WTC11 (cell line): ENCODE measurements at regions not wholly inside any gene's neighbourhood (a gene's known extent, or its start where the extent isn't known, plus 50 kb on each side); places are given as distances from the start of the nearest gene placed in this dataset.

Experiments
- ATAC-seq: fragments of 200-7000 bp; cut with Tn5 transposase; 2 replicates; pipeline ENCODE4 v1.10.0; 2021; ENCODE audit warnings: mild to moderate bottlenecking, moderate library complexity
- CTCF ChIA-PET: fragments of 300-600 bp; sonication (Branson Sonifier 250); formaldehyde crosslinking; loops from one replicate; lab custom pipeline; 2021; ENCODE audit warnings: antibody characterized with exemption; lab: Charles Lee
- POLR2A ChIA-PET: fragments of 350-600 bp; sonication (Branson Sonifier 250); formaldehyde crosslinking; loops from one replicate; lab custom pipeline; 2021; ENCODE audit warnings: antibody characterized with exemption; lab: Charles Lee
- DNase-seq: peaks from one replicate; pipeline ENCODE4 v3.0.0; 2021; ENCODE audit warnings: low spot score
- H3K27ac Mint-ChIP-seq: 2 replicates; pipeline ENCODE4 v1.8.0; 2021; ENCODE audit warnings: mixed read lengths
- H3K27me3 Mint-ChIP-seq: 2 replicates; pipeline ENCODE4 v1.8.0; 2021; ENCODE audit warnings: low read depth, mild to moderate bottlenecking, moderate library complexity, mixed read lengths
- H3K36me3 Mint-ChIP-seq: 2 replicates; pipeline ENCODE4 v1.8.0; 2021; ENCODE audit warnings: mixed read lengths
- H3K4me1 Mint-ChIP-seq: 2 replicates; pipeline ENCODE4 v1.8.0; 2022; ENCODE audit warnings: mixed read lengths
- H3K4me3 Mint-ChIP-seq: 2 replicates; pipeline ENCODE4 v1.8.0; 2021; ENCODE audit warnings: mild to moderate bottlenecking, moderate library complexity, mixed read lengths
- H3K9me3 Mint-ChIP-seq: 2 replicates; pipeline ENCODE4 v1.8.0; 2021; ENCODE audit warnings: mixed read lengths
- ATF1 ChIP-seq: sonication (generic); formaldehyde crosslinking; IDR thresholded peaks from 2 replicates; pipeline ENCODE4 v1.8.1; 2023; ENCODE audit warnings: mild to moderate bottlenecking, moderate library complexity, missing genetic modification reagents
- GRHL2 ChIP-seq: fragments of 250-450 bp; sonication (Bioruptor Pico); IDR thresholded peaks from 2 replicates; pipeline ENCODE4 v1.8.0; 2022; ENCODE audit warnings: mild to moderate bottlenecking, moderate library complexity; ENCODE audit not compliant: insufficient replicate concordance, severe bottlenecking
- GTF2I ChIP-seq: fragments of 250-450 bp; sonication (Bioruptor Pico); conservative IDR thresholded peaks from 2 replicates; pipeline ENCODE4 v1.4.0; 2021; ENCODE audit warnings: mild to moderate bottlenecking
- IRF2 ChIP-seq: sonication (generic); formaldehyde crosslinking; IDR thresholded peaks from 2 replicates; pipeline ENCODE4 v1.8.0; 2022; ENCODE audit warnings: low read depth, missing genetic modification reagents, borderline replicate concordance
- MYBL2 ChIP-seq: sonication (generic); formaldehyde crosslinking; IDR thresholded peaks from 2 replicates; pipeline ENCODE4 v1.8.1; 2023; ENCODE audit warnings: mild to moderate bottlenecking, moderate library complexity, missing genetic modification reagents
- NFE2L1 ChIP-seq: sonication (generic); formaldehyde crosslinking; IDR thresholded peaks from 2 replicates; pipeline ENCODE4 v1.8.1; 2023; ENCODE audit warnings: missing genetic modification reagents
- RORB ChIP-seq: fragments of 250-450 bp; sonication (Bioruptor Pico); IDR thresholded peaks from 2 replicates; pipeline ENCODE4 v1.9.0; 2021; ENCODE audit warnings: mild to moderate bottlenecking
- SMAD4 ChIP-seq: sonication (generic); formaldehyde crosslinking; IDR thresholded peaks from 2 replicates; pipeline ENCODE4 v1.8.0; 2022; ENCODE audit warnings: mild to moderate bottlenecking, missing genetic modification reagents
- TEAD1 ChIP-seq: sonication (generic); formaldehyde crosslinking; IDR thresholded peaks from 2 replicates; pipeline ENCODE4 v1.8.0; 2022; ENCODE audit warnings: mild to moderate bottlenecking, missing genetic modification reagents
- TEAD4 ChIP-seq: sonication (generic); formaldehyde crosslinking; IDR thresholded peaks from 2 replicates; pipeline ENCODE4 v1.8.0; 2022; ENCODE audit warnings: mild to moderate bottlenecking, missing genetic modification reagents
- ZNF138 ChIP-seq: sonication (generic); formaldehyde crosslinking; conservative IDR thresholded peaks from 2 replicates; pipeline ENCODE4 v1.8.1; 2022; ENCODE audit warnings: mild to moderate bottlenecking, moderate library complexity, missing genetic modification reagents
- ZNF219 ChIP-seq: sonication (generic); formaldehyde crosslinking; IDR thresholded peaks from 2 replicates; pipeline ENCODE4 v1.8.0; 2023; ENCODE audit warnings: missing genetic modification reagents, mild to moderate bottlenecking, borderline replicate concordance
- ZNF671 ChIP-seq: fragments of 250-450 bp; sonication (Bioruptor Pico); IDR thresholded peaks from 2 replicates; pipeline ENCODE4 v1.8.0; 2021; ENCODE audit warnings: mild to moderate bottlenecking
- TF ChIP-seq, protein P1 (sequence below): fragments of 250-450 bp; sonication (Bioruptor Pico); IDR thresholded peaks from 2 replicates; pipeline ENCODE4 v1.9.0; 2021; ENCODE audit warnings: mild to moderate bottlenecking, borderline replicate concordance
- TF ChIP-seq, protein P2 (sequence below): fragments of 200-600 bp; IDR thresholded peaks from 2 replicates; pipeline ENCODE4 v1.8.0; 2022; ENCODE audit warnings: antibody characterized with exemption
- TF ChIP-seq, protein P3 (sequence below): sonication (generic); formaldehyde crosslinking; IDR thresholded peaks from 2 replicates; pipeline ENCODE4 v1.8.0; 2022; ENCODE audit warnings: missing genetic modification reagents
- TF ChIP-seq, protein P4 (sequence below): sonication (generic); formaldehyde crosslinking; IDR thresholded peaks from 2 replicates; pipeline ENCODE4 v1.8.1; 2022; ENCODE audit warnings: low read depth, missing genetic modification reagents, borderline replicate concordance
- TF ChIP-seq, protein P5 (sequence below): sonication (generic); formaldehyde crosslinking; IDR thresholded peaks from 2 replicates; pipeline ENCODE4 v1.8.0; 2022; ENCODE audit warnings: mild to moderate bottlenecking, missing genetic modification reagents
- TF ChIP-seq, protein P6 (sequence below): fragments of 250-450 bp; sonication (Bioruptor Pico); IDR thresholded peaks from 2 replicates; pipeline ENCODE4 v1.9.0; 2021; ENCODE audit warnings: mild to moderate bottlenecking

DNA sequence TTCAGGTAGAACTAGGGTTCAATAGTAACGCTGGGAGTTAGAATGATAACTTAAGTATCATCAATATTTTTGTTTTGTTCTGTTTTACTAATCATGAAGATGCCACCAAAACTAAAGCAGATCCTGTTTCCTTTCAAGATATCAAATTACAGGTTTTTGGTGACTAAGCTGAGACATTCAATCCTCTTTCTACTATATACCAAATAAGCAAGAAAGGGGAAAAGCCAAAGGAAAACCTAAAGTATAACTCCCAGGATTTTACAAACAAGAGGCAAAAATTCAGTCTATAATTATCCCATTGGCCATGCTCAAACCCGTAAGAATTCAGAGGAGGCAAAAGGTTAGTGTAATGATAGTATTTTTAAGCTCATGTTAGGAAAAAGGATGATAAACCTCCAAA lies 175.2 kb upstream of the CCDC150 start (continued):
- TF ChIP-seq, protein P1, sequence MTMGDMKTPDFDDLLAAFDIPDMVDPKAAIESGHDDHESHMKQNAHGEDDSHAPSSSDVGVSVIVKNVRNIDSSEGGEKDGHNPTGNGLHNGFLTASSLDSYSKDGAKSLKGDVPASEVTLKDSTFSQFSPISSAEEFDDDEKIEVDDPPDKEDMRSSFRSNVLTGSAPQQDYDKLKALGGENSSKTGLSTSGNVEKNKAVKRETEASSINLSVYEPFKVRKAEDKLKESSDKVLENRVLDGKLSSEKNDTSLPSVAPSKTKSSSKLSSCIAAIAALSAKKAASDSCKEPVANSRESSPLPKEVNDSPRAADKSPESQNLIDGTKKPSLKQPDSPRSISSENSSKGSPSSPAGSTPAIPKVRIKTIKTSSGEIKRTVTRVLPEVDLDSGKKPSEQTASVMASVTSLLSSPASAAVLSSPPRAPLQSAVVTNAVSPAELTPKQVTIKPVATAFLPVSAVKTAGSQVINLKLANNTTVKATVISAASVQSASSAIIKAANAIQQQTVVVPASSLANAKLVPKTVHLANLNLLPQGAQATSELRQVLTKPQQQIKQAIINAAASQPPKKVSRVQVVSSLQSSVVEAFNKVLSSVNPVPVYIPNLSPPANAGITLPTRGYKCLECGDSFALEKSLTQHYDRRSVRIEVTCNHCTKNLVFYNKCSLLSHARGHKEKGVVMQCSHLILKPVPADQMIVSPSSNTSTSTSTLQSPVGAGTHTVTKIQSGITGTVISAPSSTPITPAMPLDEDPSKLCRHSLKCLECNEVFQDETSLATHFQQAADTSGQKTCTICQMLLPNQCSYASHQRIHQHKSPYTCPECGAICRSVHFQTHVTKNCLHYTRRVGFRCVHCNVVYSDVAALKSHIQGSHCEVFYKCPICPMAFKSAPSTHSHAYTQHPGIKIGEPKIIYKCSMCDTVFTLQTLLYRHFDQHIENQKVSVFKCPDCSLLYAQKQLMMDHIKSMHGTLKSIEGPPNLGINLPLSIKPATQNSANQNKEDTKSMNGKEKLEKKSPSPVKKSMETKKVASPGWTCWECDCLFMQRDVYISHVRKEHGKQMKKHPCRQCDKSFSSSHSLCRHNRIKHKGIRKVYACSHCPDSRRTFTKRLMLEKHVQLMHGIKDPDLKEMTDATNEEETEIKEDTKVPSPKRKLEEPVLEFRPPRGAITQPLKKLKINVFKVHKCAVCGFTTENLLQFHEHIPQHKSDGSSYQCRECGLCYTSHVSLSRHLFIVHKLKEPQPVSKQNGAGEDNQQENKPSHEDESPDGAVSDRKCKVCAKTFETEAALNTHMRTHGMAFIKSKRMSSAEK, result no peak
- no peak for TF ChIP-seq NFE2L1 (CRISPR knock-in tag)
- no peak for TF ChIP-seq ZNF671 (CRISPR knock-in tag)
- no peak for TF ChIP-seq SMAD4 (CRISPR knock-in tag)

DNA sequence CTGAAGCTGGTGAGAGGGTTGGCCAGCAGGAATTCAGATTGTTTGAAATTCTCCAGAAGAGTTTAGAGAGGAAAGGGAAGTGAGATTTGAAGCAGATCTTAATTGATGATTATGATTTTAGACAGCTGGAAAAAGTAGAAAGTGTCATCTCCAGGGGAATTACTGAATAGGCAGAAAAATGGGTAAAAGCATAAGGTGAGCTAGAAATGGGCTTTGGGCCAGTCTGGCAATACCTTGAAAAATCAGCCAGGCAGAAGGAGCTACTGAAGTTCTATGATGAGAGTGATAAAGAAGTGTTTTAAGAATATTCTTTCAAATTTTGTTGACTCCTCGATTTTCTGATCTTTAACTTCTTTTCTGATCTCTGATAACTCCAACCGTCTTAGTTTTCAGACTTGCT lies 172.9 kb upstream of the CCDC150 start:
- Mint-ChIP-seq H3K36me3 (no peaks in the 10 kb centered on the region), H3K4me3 (no peak overlapping the region), H3K27ac (no peak overlapping the region), H3K27me3 (no peaks in the 10 kb centered on the region), H3K9me3 (no peaks in the 10 kb centered on the region), H3K4me1 (peaks cover 33% of the 10 kb centered on the region)
- ChIA-PET CTCF (interaction anchor here (0.7 to 2.2 kb wide), 4 partner anchors 13 to 285 kb away, joined by 3 to 10 read pairs (median 4); no protein-coding TSS in a partner anchor), POLR2A (no interaction called here)
- no peak for TF ChIP-seq IRF2 (CRISPR knock-in tag)
- TF ChIP-seq ATF1 (CRISPR knock-in tag), result no peak
- TF ChIP-seq RORB, result no peak
- TF ChIP-seq GTF2I (CRISPR knock-in tag), result no peak
- TF ChIP-seq GRHL2 (CRISPR knock-in tag), result no peak
- TF ChIP-seq, protein P2, sequence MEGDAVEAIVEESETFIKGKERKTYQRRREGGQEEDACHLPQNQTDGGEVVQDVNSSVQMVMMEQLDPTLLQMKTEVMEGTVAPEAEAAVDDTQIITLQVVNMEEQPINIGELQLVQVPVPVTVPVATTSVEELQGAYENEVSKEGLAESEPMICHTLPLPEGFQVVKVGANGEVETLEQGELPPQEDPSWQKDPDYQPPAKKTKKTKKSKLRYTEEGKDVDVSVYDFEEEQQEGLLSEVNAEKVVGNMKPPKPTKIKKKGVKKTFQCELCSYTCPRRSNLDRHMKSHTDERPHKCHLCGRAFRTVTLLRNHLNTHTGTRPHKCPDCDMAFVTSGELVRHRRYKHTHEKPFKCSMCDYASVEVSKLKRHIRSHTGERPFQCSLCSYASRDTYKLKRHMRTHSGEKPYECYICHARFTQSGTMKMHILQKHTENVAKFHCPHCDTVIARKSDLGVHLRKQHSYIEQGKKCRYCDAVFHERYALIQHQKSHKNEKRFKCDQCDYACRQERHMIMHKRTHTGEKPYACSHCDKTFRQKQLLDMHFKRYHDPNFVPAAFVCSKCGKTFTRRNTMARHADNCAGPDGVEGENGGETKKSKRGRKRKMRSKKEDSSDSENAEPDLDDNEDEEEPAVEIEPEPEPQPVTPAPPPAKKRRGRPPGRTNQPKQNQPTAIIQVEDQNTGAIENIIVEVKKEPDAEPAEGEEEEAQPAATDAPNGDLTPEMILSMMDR, result no peak
- no peak for TF ChIP-seq TEAD4 (CRISPR knock-in tag)
- no peak for TF ChIP-seq ZNF219 (CRISPR knock-in tag)
- TF ChIP-seq MYBL2 (CRISPR knock-in tag), result no peak
- TF ChIP-seq TEAD1 (CRISPR knock-in tag), result no peak
- TF ChIP-seq, protein P3, sequence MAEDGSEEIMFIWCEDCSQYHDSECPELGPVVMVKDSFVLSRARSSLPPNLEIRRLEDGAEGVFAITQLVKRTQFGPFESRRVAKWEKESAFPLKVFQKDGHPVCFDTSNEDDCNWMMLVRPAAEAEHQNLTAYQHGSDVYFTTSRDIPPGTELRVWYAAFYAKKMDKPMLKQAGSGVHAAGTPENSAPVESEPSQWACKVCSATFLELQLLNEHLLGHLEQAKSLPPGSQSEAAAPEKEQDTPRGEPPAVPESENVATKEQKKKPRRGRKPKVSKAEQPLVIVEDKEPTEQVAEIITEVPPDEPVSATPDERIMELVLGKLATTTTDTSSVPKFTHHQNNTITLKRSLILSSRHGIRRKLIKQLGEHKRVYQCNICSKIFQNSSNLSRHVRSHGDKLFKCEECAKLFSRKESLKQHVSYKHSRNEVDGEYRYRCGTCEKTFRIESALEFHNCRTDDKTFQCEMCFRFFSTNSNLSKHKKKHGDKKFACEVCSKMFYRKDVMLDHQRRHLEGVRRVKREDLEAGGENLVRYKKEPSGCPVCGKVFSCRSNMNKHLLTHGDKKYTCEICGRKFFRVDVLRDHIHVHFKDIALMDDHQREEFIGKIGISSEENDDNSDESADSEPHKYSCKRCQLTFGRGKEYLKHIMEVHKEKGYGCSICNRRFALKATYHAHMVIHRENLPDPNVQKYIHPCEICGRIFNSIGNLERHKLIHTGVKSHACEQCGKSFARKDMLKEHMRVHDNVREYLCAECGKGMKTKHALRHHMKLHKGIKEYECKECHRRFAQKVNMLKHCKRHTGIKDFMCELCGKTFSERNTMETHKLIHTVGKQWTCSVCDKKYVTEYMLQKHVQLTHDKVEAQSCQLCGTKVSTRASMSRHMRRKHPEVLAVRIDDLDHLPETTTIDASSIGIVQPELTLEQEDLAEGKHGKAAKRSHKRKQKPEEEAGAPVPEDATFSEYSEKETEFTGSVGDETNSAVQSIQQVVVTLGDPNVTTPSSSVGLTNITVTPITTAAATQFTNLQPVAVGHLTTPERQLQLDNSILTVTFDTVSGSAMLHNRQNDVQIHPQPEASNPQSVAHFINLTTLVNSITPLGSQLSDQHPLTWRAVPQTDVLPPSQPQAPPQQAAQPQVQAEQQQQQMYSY (CRISPR knock-in tag), result no peak
- no peak for TF ChIP-seq ZNF138 (CRISPR knock-in tag)
- TF ChIP-seq, protein P4, sequence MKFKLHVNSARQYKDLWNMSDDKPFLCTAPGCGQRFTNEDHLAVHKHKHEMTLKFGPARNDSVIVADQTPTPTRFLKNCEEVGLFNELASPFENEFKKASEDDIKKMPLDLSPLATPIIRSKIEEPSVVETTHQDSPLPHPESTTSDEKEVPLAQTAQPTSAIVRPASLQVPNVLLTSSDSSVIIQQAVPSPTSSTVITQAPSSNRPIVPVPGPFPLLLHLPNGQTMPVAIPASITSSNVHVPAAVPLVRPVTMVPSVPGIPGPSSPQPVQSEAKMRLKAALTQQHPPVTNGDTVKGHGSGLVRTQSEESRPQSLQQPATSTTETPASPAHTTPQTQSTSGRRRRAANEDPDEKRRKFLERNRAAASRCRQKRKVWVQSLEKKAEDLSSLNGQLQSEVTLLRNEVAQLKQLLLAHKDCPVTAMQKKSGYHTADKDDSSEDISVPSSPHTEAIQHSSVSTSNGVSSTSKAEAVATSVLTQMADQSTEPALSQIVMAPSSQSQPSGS (CRISPR knock-in tag), result no peak
- TF ChIP-seq, protein P5, sequence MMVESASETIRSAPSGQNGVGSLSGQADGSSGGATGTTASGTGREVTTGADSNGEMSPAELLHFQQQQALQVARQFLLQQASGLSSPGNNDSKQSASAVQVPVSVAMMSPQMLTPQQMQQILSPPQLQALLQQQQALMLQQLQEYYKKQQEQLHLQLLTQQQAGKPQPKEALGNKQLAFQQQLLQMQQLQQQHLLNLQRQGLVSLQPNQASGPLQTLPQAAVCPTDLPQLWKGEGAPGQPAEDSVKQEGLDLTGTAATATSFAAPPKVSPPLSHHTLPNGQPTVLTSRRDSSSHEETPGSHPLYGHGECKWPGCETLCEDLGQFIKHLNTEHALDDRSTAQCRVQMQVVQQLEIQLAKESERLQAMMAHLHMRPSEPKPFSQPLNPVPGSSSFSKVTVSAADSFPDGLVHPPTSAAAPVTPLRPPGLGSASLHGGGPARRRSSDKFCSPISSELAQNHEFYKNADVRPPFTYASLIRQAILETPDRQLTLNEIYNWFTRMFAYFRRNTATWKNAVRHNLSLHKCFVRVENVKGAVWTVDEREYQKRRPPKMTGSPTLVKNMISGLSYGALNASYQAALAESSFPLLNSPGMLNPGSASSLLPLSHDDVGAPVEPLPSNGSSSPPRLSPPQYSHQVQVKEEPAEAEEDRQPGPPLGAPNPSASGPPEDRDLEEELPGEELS (CRISPR knock-in tag), result no peak
- TF ChIP-seq, protein P6, sequence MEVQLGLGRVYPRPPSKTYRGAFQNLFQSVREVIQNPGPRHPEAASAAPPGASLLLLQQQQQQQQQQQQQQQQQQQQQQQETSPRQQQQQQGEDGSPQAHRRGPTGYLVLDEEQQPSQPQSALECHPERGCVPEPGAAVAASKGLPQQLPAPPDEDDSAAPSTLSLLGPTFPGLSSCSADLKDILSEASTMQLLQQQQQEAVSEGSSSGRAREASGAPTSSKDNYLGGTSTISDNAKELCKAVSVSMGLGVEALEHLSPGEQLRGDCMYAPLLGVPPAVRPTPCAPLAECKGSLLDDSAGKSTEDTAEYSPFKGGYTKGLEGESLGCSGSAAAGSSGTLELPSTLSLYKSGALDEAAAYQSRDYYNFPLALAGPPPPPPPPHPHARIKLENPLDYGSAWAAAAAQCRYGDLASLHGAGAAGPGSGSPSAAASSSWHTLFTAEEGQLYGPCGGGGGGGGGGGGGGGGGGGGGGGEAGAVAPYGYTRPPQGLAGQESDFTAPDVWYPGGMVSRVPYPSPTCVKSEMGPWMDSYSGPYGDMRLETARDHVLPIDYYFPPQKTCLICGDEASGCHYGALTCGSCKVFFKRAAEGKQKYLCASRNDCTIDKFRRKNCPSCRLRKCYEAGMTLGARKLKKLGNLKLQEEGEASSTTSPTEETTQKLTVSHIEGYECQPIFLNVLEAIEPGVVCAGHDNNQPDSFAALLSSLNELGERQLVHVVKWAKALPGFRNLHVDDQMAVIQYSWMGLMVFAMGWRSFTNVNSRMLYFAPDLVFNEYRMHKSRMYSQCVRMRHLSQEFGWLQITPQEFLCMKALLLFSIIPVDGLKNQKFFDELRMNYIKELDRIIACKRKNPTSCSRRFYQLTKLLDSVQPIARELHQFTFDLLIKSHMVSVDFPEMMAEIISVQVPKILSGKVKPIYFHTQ (CRISPR knock-in tag), result no peak
- no peak for DNase-seq
- no peak for ATAC-seq
